Ovary (tissue), 7 donors: ENCODE measurements at regions not wholly inside any gene's neighbourhood (a gene's known extent, or its start where the extent isn't known, plus 50 kb on each side); places are given as distances from the start of the nearest gene placed in this dataset.
A peak's percentile ranks its signal among the peaks of the same experiment; 100 is the strongest.

ENCODE experiments used
- DNase-seq, 5 donors: peaks; one replicate each; pipeline ENCODE4 v3.0.0-alpha.2; 2019 to 2020
- H3K27ac ChIP-seq, 2 donors: fragments of 200-600 bp; one replicate each; pipeline versions ENCODE4 v1.5.1 to v1.8.0; 2019 to 2022
- H3K27me3 ChIP-seq: fragments of 200-600 bp; one replicate; pipeline ENCODE4 v1.8.0; 2022
- H3K36me3 ChIP-seq: fragments of 200-600 bp; sonication (generic); one replicate; pipeline ENCODE4 v1.5.1; 2019
- H3K4me1 ChIP-seq: one replicate; pipeline ENCODE4 v1.8.1; 2013; ENCODE audit warnings: mild to moderate bottlenecking, moderate library complexity; ENCODE audit not compliant: insufficient read depth
- H3K4me3 ChIP-seq: fragments of 200-600 bp; sonication (generic); one replicate; pipeline ENCODE4 v1.5.1; 2017
- H3K9me3 ChIP-seq, 2 donors: fragments of 200-600 bp in 1 of 2; sonication (generic) in 1 of 2; one replicate each; pipeline versions ENCODE4 v1.5.1 to v1.8.1; 2013 to 2019; ENCODE audit warnings: mild to moderate bottlenecking in 1 of 2, moderate library complexity in 1 of 2
- EP300 ChIP-seq: sonication (generic); formaldehyde crosslinking; IDR thresholded peaks from one replicate; pipeline ENCODE4 v1.6.1; 2017; ENCODE audit warnings: antibody characterized with exemption
- POLR2A ChIP-seq: fragments of 450-650 bp; IDR thresholded peaks from one replicate; pipeline ENCODE4 v1.6.1; 2017; ENCODE audit warnings: antibody characterized with exemption, mild to moderate bottlenecking, moderate library complexity
- WGBS, 3 donors: extraction: QIAGEN DNeasy Blood & Tissue Kit in 1 of 3; methylation state at CpG; one replicate each; pipeline versions ENCODE4 v1.1.5 to v1.1.7; 2013 to 2017; 5-methylcytosine and 5-hydroxymethylcytosine counted together
- intact Hi-C, 4 donors: fragments of 100-400 bp; cut with DNase I; formaldehyde crosslinking; loops; one replicate each; pipeline versions ENCODE4 v1.11.0 to v1.15.1; 2022 to 2023
- TF ChIP-seq, protein P1 (sequence below), 3 donors: fragments of 450-650 bp in 2 of 3; fragments of 200-600 bp in 1 of 3; IDR thresholded peaks; one replicate each; pipeline versions ENCODE4 v1.5.1 to v1.8.0; 2016 to 2022; ENCODE audit warnings: antibody characterized with exemption in 3 of 3, mild to moderate bottlenecking in 1 of 3
- donor health status: DM: no; HTN: no; CAD: no; lungs with moderate emphysema.
- donor health status: DM: no; HTN: no; CAD: no.
- donor health status: Bipolar disorder and iron deficiency.
- donor health status: DM: no; HTN: no; CAD: no.
- donor health status: DM: yes; HTN: yes; CAD: no.

DNA sequence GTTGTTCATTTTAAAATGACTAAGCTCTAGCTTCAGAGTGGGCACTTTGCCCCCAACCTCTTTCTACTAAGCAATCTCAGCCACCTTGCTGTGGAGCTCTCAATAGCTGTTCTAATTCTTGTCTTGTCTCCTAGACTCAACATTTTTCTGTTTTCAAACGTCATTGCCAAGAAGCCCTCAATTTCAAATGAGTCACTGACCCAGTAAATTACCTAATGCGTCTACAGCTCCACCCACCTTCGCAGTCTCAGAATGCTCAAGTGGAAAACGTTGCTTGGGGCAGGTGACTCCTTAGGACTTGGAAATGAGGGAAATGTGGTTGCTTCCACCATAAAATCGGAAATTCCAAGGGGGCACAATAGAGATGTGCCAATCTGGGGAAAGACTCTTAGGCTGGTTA is 59.0 kb downstream of the ING2 start:
- H3K4me3 ChIP-seq: no peak overlapping the region
- peak in 4 of 5 donors; percentile 45 to 74 (median 60) for DNase-seq
- intact Hi-C loops: no loop called here
- H3K9me3 ChIP-seq: no peaks in the 10 kb centered on the region
- TF ChIP-seq EP300: no peak
- TF ChIP-seq, protein P1, sequence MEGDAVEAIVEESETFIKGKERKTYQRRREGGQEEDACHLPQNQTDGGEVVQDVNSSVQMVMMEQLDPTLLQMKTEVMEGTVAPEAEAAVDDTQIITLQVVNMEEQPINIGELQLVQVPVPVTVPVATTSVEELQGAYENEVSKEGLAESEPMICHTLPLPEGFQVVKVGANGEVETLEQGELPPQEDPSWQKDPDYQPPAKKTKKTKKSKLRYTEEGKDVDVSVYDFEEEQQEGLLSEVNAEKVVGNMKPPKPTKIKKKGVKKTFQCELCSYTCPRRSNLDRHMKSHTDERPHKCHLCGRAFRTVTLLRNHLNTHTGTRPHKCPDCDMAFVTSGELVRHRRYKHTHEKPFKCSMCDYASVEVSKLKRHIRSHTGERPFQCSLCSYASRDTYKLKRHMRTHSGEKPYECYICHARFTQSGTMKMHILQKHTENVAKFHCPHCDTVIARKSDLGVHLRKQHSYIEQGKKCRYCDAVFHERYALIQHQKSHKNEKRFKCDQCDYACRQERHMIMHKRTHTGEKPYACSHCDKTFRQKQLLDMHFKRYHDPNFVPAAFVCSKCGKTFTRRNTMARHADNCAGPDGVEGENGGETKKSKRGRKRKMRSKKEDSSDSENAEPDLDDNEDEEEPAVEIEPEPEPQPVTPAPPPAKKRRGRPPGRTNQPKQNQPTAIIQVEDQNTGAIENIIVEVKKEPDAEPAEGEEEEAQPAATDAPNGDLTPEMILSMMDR (IDR thresholded peaks at IDR 0.05): no peak
- no peak for TF ChIP-seq POLR2A
- peak overlapping the region in 1 of 2 donors; percentile 65 for H3K27ac ChIP-seq
- no peaks in the 10 kb centered on the region for H3K27me3 ChIP-seq
- peaks cover 3% of the 10 kb centered on the region for H3K4me1 ChIP-seq
- WGBS, 3 donors: 26 to 34% (median 31%) methylated on average over 5 of the region's 5 CpGs
- H3K36me3 ChIP-seq: no peaks in the 10 kb centered on the region

DNA sequence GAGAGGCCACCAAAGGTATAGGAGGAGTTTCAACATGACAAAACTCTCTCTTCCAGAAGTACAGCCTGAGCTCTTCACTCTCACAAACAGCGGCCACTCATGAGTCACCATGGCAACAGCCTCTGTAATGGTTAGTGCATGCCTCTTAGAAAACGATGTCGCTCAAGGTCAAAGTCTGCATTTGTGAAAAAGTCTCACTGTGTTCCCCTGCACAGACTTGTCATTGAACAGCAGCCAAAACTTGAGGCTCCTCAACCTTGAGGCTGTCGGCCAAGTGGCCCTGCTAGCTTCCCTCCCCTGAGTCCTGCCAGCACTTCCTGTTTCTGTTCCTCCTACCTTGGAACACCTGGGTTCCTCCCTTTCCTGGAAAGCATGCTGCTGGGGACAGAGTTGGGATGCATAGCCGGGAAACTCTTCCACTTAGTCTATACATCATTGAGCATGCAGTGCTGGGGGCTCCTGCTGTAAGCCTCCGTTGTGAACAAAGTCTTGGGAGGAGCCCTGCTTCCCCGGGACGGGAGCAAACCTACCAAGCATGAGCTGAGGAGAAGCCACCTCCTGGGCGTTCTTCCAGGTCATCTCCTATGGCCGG is 66.6 kb downstream of the ING2 start:
- Histone ChIP-seq H3K36me3 (no peaks in the 10 kb centered on the region), H3K27me3 (no peaks in the 10 kb centered on the region), H3K4me3 (no peak overlapping the region), H3K9me3 (no peaks in the 10 kb centered on the region), H3K27ac (peak overlapping the region in 1 of 2 donors; percentile 67), H3K4me1 (peaks cover 2% of the 10 kb centered on the region)
- DNase-seq: peak; percentile 79 to 86 (median 82)
- intact Hi-C loops: no loop called here
- 4 to 11% (median 6%) methylated on average over 10 of the region's 10 CpGs for WGBS, 3 donors
- TF ChIP-seq, protein P1 (IDR thresholded peaks at IDR 0.05): no peak
- TF ChIP-seq EP300 (no peak), POLR2A (no peak)

DNA sequence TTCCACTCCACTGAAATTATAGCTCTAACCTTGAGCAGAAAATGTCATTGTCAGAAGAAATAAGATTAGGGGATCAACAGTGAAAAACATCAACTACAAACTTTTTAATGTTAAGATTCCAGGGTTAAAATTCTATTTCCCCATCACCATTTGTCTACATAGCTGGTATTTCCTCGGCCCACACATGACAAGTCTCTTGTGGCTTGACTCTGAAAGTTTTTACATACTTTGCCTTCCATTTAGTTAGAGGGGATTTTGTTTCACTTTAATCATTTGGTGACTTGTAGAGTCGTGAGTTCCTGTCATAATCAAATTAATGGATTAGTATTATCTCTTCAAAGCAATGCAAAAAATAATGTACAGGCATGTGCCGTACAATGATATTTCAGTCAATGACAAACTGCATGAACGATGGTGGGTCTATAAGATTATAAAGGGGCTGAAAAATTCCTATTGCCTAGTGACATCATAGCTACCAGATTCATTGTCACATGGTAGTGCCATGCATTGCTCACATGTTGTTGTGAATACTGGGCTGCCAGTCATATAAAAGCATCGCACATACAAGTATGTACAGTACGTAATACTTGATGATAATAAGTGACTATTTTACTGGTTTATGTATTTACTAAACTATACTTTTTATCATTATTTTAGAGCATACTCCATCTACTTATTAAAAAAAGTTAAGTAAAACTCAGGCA is 72.0 kb downstream of the ING2 start:
- H3K27ac ChIP-seq: peak overlapping the region in 1 of 2 donors; percentile 70
- TF ChIP-seq, protein P1 (IDR thresholded peaks at IDR 0.05): no peak
- no peak for TF ChIP-seq POLR2A
- TF ChIP-seq EP300: no peak
- H3K4me1 ChIP-seq: peaks cover 6% of the 10 kb centered on the region
- H3K36me3 ChIP-seq: no peaks in the 10 kb centered on the region
- intact Hi-C loops: no loop called here
- WGBS, 3 donors: 45 to 57% (median 49%) methylated on average over 6 of the region's 6 CpGs
- no peak for DNase-seq
- H3K27me3 ChIP-seq: no peaks in the 10 kb centered on the region
- H3K9me3 ChIP-seq: no peaks in the 10 kb centered on the region
- H3K4me3 ChIP-seq: no peak overlapping the region

DNA sequence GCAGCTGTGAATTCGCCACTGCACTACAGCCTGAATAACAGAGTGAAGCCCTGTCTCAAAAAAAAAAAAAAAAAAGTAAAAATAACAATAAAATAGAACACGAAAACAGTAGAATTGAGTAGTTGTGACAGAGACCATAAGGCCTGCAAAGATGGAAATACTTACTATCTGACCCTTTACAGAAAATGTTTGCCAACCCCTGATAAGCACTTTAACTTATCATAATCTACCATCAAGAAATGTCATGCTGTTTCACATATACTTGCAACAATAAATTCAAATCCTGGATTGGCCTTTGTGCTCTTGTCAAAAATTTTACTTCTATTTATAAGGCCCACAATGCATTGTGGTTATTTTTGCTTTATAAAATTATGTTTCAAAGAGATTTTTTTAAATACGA is 75.5 kb downstream of the ING2 start:
- H3K27ac ChIP-seq: no peak overlapping the region
- no peaks in the 10 kb centered on the region for H3K36me3 ChIP-seq
- H3K9me3 ChIP-seq: no peaks in the 10 kb centered on the region
- no peak overlapping the region for H3K4me3 ChIP-seq
- DNase-seq: no peak
- H3K4me1 ChIP-seq: peaks cover 6% of the 10 kb centered on the region
- 94 to 98% (median 98%) methylated on average over 3 of the region's 3 CpGs for WGBS, 3 donors
- intact Hi-C loops: no loop called here
- TF ChIP-seq, protein P1 (IDR thresholded peaks at IDR 0.05): no peak
- TF ChIP-seq EP300 (no peak), POLR2A (no peak)
- no peaks in the 10 kb centered on the region for H3K27me3 ChIP-seq
